IMR-90 (cell line): ENCODE measurements at regions not wholly inside any gene's neighbourhood (a gene's known extent, or its start where the extent isn't known, plus 50 kb on each side); places are given as distances from the start of the nearest gene placed in this dataset.

ENCODE experiments used
- ATAC-seq: fragments of 200-7000 bp; cut with Tn5 transposase; 2 replicates; pipeline ENCODE4 v1.9.1; 2020; ENCODE audit warnings: low read depth, mild to moderate bottlenecking, moderate library complexity
- BruUV-seq: library from RNA; stranded (reverse); fragments of 400-500 nt; replicated peaks from 2 replicates; lab custom pipeline; 2021; lab: Mats Ljungman, UMichigan
- CTCF ChIA-PET: fragments of 300-600 bp; formaldehyde crosslinking; extraction: SDS; loops from one replicate; lab custom pipeline; 2021; ENCODE audit warnings: antibody characterized with exemption; lab: Yijun Ruan, JAX
- POLR2A ChIA-PET: fragments of 300-600 bp; sonication (Branson Sonifier 250); formaldehyde crosslinking; loops from one replicate; lab custom pipeline; 2022; ENCODE audit warnings: antibody characterized with exemption; ENCODE audit not compliant: unreplicated experiment; lab: Charles Lee
- DNase-seq: peaks from one replicate; pipeline ENCODE4 v3.0.0; 2013
- H2AFZ ChIP-seq: replicated peaks from 2 replicates; pipeline ENCODE3; 2013; ENCODE audit warnings: low read length, mild to moderate bottlenecking; ENCODE audit not compliant: poor library complexity
- H2AK5ac ChIP-seq: 2 replicates; pipeline ENCODE4 v1.6.1; 2013; ENCODE audit warnings: low read depth, low read length, inconsistent platforms
- H2AK9ac ChIP-seq: replicated peaks from 2 replicates; pipeline ENCODE3; 2013; ENCODE audit warnings: mild to moderate bottlenecking, low read depth, low read length, moderate library complexity; ENCODE audit not compliant: poor library complexity
- H2BK120ac ChIP-seq: 2 replicates; pipeline ENCODE4 v1.6.1; 2013; ENCODE audit warnings: low read depth, low read length, inconsistent platforms
- H2BK15ac ChIP-seq: 3 replicates; pipeline ENCODE4 v1.6.1; 2013; ENCODE audit warnings: low read depth, low read length, inconsistent platforms
- H2BK20ac ChIP-seq: 2 replicates; pipeline ENCODE4 v1.6.1; 2013; ENCODE audit warnings: low read depth, mild to moderate bottlenecking, inconsistent platforms, low read length, moderate library complexity
- H2BK5ac ChIP-seq: 2 replicates; pipeline ENCODE4 v1.6.1; 2013; ENCODE audit warnings: mild to moderate bottlenecking, low read depth, low read length, inconsistent platforms; ENCODE audit not compliant: poor library complexity, severe bottlenecking
- H3K14ac ChIP-seq: replicated peaks from 2 replicates; pipeline ENCODE4 v1.6.1; 2013; ENCODE audit warnings: low read depth, low read length, inconsistent platforms
- H3K18ac ChIP-seq: 2 replicates; pipeline ENCODE4 v1.6.1; 2013; ENCODE audit warnings: low read depth, low read length, control low read depth
- H3K23ac ChIP-seq: 2 replicates; pipeline ENCODE4 v1.6.1; 2013; ENCODE audit warnings: low read depth, low read length, inconsistent platforms
- H3K27ac ChIP-seq: 2 replicates; pipeline ENCODE4 v1.5.1; 2013; ENCODE audit warnings: mild to moderate bottlenecking, control low read depth, low read length; ENCODE audit not compliant: insufficient read depth
- H3K27me3 ChIP-seq: 2 replicates; pipeline ENCODE4 v1.6.1; 2013; ENCODE audit warnings: low read length; ENCODE audit not compliant: control insufficient read depth, insufficient read depth
- H3K36me3 ChIP-seq: 2 replicates; pipeline ENCODE4 v1.6.1; 2013; ENCODE audit warnings: low read length, mixed read lengths; ENCODE audit not compliant: control insufficient read depth, insufficient read depth
- H3K4ac ChIP-seq: 2 replicates; pipeline ENCODE4 v1.6.1; 2013; ENCODE audit warnings: low read depth, low read length, inconsistent platforms
- H3K4me1 ChIP-seq: 2 replicates; pipeline ENCODE4 v1.6.1; 2013; ENCODE audit warnings: low read length, mixed read lengths; ENCODE audit not compliant: control insufficient read depth, insufficient read depth
- H3K4me2 ChIP-seq: 2 replicates; pipeline ENCODE4 v1.6.1; 2013; ENCODE audit warnings: low read depth, mild to moderate bottlenecking, control low read depth, low read length, moderate library complexity
- H3K4me3 ChIP-seq: 2 replicates; pipeline ENCODE4 v1.5.1; 2013; ENCODE audit warnings: low read depth, mild to moderate bottlenecking, control low read depth, low read length, moderate library complexity; ENCODE audit not compliant: insufficient read depth
- H3K56ac ChIP-seq: 2 replicates; pipeline ENCODE4 v1.6.1; 2013; ENCODE audit warnings: low read length, inconsistent platforms; ENCODE audit not compliant: insufficient read depth; ENCODE audit errors: extremely low read depth
- H3K79me1 ChIP-seq, 2 experiments: 2 replicates each; pipeline ENCODE4 v1.6.1; 2013; ENCODE audit warnings: low read length in 2 of 2, inconsistent platforms in 1 of 2, low read depth in 1 of 2
- H3K9ac ChIP-seq: 2 replicates; pipeline ENCODE4 v1.6.1; 2013; ENCODE audit warnings: low read depth, low read length, control low read depth
- H3K9me1 ChIP-seq: 2 replicates; pipeline ENCODE4 v1.6.1; 2013; ENCODE audit warnings: low read length, inconsistent platforms; ENCODE audit not compliant: insufficient read depth
- H3K9me3 ChIP-seq: 2 replicates; pipeline ENCODE4 v1.6.1; 2013; ENCODE audit warnings: low read length; ENCODE audit not compliant: control insufficient read depth, insufficient read depth
- H4K20me1 ChIP-seq: 2 replicates; pipeline ENCODE4 v1.6.1; 2013; ENCODE audit warnings: low read length, inconsistent platforms; ENCODE audit not compliant: insufficient read depth
- H4K5ac ChIP-seq: 2 replicates; pipeline ENCODE4 v1.6.1; 2013; ENCODE audit warnings: mild to moderate bottlenecking, low read depth, low read length, control low read depth
- H4K8ac ChIP-seq, 2 experiments: 2 replicates each; pipeline ENCODE4 v1.6.1; 2013; ENCODE audit warnings: low read depth in 2 of 2, low read length in 2 of 2, control low read depth in 1 of 2, inconsistent platforms in 1 of 2
- H4K91ac ChIP-seq: 2 replicates; pipeline ENCODE4 v1.6.1; 2013; ENCODE audit warnings: low read depth, low read length, inconsistent platforms; ENCODE audit not compliant: insufficient read depth
- MXI1 ChIP-seq: IDR thresholded peaks from 2 replicates; pipeline ENCODE4 v1.6.1; 2012; ENCODE audit warnings: low read depth, mild to moderate bottlenecking, low read length, moderate library complexity, borderline replicate concordance
- WGBS, 2 experiments: methylation state at CpG; one replicate each; pipeline versions ENCODE4 v1.1.5 to v1.1.7; 2013; ENCODE audit warnings: missing lambda C conversion rate in 2 of 2; ENCODE audit not compliant: insufficient read length in 1 of 2; ENCODE audit errors: extremely low coverage in 2 of 2; 5-methylcytosine and 5-hydroxymethylcytosine counted together
- dilution Hi-C: fragments of 300-500 bp; cut with HindIII; formaldehyde crosslinking; loops from one replicate; pipeline ENCODE4 v1.14.3; 2018; ENCODE audit warnings: low sequenced_read_pairs; ENCODE audit not compliant: unreplicated experiment
- in situ Hi-C: fragments of 300-500 bp; cut with MboI; formaldehyde crosslinking; loops from 3 replicates; pipeline ENCODE4 v1.14.3; 2019; ENCODE audit warnings: low sequenced_read_pairs, inconsistent platforms, mixed read lengths
- intact Hi-C: fragments of 100-400 bp; cut with micrococcal nuclease; formaldehyde crosslinking; loops from 2 replicates; pipeline ENCODE4 v1.10.0; 2022

GRCh38 chr13:43996221-43996620 lies 116.5 kb downstream of the LACC1 start:
- Histone ChIP-seq H3K14ac (no peak overlapping the region), H3K56ac (no peak overlapping the region), H2BK20ac (no peak overlapping the region), H3K18ac (no peak overlapping the region), H4K20me1 (no peaks in the 10 kb centered on the region), H3K36me3 (no peaks in the 10 kb centered on the region), H3K27ac (no peak overlapping the region), H4K8ac (no peak overlapping the region), H4K5ac (no peak overlapping the region), H2AK9ac (no peak overlapping the region), H3K4me3 (no peak overlapping the region), H3K4me1 (no peaks in the 10 kb centered on the region), H3K9ac (no peak overlapping the region), H4K91ac (no peak overlapping the region), H2AK5ac (no peak overlapping the region), H2BK15ac (no peak overlapping the region), H2BK5ac (no peak overlapping the region), H3K9me1 (no peaks in the 10 kb centered on the region), H3K79me1 (no peaks in the 10 kb centered on the region), H3K27me3 (peaks cover 27% of the 10 kb centered on the region), H2BK120ac (no peak overlapping the region), H3K4ac (no peak overlapping the region), H3K23ac (no peak overlapping the region), H3K9me3 (peaks cover 16% of the 10 kb centered on the region), H3K4me2 (no peak overlapping the region), H2AFZ (no peak overlapping the region)
- POLR2A ChIA-PET, result no interaction called here
- dilution Hi-C loops (no loop called here), in situ Hi-C loops (no loop called here), intact Hi-C loops (no loop called here)
- no peak for DNase-seq
- CTCF ChIA-PET, result no interaction called here
- no TSS peak for BruUV-seq
- no peak for ATAC-seq
- 57% methylated on average over 1 of the region's 1 CpG; no CpG with 5 or more reads in 1 of the 2 experiments for WGBS, 2 experiments
- TF ChIP-seq MXI1, result no peak
